GM12801 (cell line): ENCODE measurements at regions not wholly inside any gene's neighbourhood (a gene's known extent, or its start where the extent isn't known, plus 50 kb on each side); places are given as distances from the start of the nearest gene placed in this dataset.

Source experiments
- CTCF ChIP-seq: IDR thresholded peaks from one replicate; pipeline ENCODE4 v1.5.1; 2011; ENCODE audit warnings: control low read depth; ENCODE audit not compliant: insufficient read length; ENCODE audit errors: extremely low read depth

- TF ChIP-seq CTCF = no peak
Measured at GRCh38 chr6:67224989-67225388, 1410.1 kb upstream of the ADGRB3 start.

- no peak for TF ChIP-seq CTCF
Measured at GRCh38 chr6:67221226-67221625, 1413.9 kb upstream of the ADGRB3 start.

DNA sequence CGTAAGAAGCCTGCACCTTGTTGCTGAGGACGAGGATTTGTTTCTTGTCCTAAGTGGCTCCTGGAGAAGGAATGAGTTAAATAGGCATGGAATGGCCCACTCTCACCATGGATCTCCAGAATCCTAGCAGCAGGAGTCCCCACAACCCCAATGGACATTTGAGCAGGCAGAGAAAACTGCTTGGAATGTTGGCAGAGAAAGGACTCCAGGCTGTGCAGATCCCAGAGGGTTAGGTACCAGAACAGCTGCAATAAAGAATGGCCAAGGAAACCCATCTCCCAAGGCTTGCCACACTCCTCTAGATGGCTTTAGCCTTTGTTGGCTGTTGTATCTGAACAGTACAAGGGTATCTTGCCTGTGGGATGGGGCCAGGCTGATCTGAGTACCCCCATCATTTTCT is 1415.7 kb upstream of the ADGRB3 start:
- no peak for TF ChIP-seq CTCF

GRCh38 chr6:67212584-67212983 is 1422.5 kb upstream of the ADGRB3 start:
- no peak for TF ChIP-seq CTCF

- TF ChIP-seq CTCF = no peak
Measured at GRCh38 chr6:67210450-67210849, 1424.6 kb upstream of the ADGRB3 start.

DNA sequence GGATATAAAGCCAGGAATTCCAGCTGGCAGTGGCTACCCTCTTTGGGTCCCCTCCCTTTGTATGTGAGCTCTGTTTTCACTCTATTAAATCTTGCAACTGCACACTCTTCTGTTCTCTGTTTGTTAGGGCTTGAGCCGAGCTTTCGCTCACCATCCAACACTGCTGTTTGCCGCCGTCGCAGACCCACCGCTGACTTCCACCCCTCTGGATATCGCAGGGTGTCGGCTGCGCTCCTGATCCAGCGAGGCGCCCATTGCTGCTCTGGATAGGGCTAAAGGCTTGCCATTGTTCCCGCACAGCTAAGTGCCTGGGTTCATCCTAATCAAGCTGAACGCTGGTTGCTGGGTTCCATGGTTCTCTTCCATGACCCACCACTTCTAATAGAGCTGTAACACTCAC is 1433.5 kb upstream of the ADGRB3 start:
- TF ChIP-seq CTCF = no peak

GRCh38 chr6:67200626-67201403 is 1434.3 kb upstream of the ADGRB3 start:
- TF ChIP-seq CTCF = no peak
